ELR (cell line): ENCODE measurements at regions not wholly inside any gene's neighbourhood (a gene's known extent, or its start where the extent isn't known, plus 50 kb on each side); places are given as distances from the start of the nearest gene placed in this dataset.

Experiments used
- DNase-seq: peaks from one replicate; pipeline ENCODE4 v3.0.0-alpha.2; 2015; ENCODE audit warnings: low read depth

DNA sequence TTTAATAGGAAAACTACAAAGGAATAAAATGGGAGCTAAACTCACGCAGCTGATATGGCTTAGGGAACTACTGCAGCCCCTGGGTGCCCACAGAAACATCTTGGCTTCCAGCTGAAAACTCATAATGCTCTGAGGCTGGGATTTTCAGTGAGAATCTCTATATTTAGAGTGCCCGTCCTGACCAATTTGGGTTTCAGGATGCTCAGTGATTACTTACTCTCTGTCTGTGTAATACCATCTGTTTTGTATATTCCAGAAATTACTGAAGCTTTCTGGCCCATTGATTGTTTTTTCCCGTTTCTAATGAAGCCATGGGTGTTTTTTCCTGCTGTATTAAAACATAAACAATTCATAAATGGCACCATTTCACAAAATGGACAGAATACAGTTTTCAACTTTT, 50.6 kb upstream of the ZNF385D start:
- DNase-seq: no peak

DNA sequence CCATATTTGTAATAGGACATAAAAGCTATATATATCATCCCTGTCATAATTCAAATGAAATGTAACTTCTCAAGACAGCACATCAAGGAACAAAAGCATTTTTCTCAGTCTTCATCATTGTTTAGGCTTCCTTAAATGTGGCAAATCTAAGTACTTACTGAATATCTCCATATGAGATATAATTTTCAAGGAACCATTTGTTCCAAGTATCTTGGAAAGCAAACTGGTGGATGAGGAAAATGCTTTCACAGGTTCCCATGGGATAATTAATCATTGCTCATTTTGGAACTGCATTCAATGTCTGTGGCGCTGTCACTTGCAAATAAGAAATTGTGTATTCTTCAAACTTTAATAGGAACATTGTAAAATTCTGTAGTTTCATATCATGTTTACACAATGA, 52.6 kb upstream of the ZNF385D start:
- no peak for DNase-seq

DNA sequence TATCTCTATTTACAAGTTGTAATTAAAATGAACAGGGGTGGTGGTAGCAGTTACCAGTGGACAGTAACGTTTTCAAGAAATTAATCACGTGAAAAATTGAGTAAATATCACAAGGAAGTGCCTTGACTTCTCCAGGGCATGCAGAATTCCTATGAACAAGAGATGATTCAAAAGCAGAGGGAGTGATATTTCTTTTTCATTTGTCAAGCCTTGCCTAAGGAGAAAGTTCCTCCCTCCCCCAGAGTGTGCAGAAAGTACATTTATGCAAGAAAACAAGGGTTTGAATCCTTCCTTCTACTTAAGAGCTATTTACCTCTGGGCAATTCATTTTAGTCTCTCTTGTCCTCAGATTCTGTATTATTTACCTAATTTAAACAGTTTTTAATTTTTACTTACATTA, 53.3 kb upstream of the ZNF385D start:
- DNase-seq: no peak

DNA sequence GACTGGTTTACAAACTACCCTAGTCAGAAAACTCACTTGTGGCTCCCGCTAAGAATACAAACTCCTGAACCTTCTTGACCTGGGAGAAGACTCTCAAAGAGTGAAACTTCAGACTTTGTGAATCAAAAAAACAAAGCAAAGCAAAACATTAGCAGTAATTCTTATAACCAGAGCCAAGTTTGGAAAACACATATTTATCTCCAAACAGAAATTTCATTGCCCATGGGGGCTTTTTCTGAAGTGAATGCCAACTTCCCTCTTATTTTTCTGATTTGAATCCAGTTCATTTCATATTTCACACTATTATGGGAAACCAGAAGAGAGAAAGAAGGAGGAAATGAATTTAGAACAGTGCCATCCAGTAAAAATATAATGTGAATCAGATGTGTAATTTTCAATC, 55.7 kb upstream of the ZNF385D start:
- no peak for DNase-seq

DNA sequence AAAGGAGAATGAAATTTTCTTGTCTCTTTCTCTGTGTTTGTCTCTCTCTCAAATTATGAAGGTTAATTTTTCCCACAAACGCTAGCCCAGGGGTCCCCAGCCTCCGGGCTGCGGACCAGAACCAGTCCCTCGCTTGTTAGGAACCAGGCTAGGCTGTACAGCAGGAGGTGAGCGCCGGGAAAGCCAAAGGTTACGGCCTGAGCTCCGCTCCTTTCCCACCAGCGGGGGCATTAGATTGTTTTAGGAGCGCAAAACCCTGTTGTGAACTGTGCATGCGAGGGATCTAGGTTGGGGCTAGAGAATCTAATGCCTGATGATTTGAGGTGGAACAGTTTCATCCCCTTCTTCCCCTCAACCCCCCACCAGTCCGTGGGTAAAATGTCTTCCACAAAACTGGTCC, 74.7 kb upstream of the ZNF385D start:
- DNase-seq: no peak

DNA sequence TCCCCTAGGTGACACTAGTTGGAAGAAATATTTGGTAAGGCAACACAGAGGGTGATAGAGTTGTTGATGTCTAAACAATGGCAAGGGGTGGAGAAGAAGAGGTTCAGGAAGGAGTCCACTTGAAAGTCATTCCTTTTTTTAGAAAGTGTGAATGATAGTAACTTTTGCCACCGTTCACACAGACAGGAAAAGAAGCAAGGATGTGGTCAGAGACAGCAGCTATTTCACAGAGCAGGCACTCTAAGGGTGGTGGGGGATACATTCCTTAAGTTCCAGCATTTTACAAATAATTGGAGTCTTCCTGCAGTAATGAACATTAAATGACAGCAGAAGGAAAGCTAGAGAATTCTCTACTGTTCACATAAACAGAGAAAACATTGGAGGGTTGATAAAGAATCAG, 75.4 kb upstream of the ZNF385D start:
- no peak for DNase-seq

DNA sequence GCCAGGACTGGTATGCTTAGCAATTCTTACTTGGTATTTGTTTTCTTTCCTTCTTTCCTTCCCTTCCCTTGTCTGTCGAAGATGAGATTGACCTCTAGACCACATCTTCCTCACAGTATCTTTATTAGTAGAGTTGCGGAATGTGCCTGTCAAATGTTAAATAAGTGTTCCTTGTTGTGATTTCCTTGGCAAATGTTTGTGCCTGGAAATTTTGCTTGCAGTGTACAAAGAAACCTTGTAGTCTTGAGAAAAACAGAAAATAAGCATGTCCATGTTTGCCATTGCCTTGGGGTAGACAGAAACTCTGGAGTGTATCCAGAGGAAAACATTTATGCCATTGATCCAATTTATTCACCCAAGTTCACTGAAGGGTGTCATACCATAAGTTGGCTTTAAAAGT, 79.5 kb upstream of the ZNF385D start:
- no peak for DNase-seq

DNA sequence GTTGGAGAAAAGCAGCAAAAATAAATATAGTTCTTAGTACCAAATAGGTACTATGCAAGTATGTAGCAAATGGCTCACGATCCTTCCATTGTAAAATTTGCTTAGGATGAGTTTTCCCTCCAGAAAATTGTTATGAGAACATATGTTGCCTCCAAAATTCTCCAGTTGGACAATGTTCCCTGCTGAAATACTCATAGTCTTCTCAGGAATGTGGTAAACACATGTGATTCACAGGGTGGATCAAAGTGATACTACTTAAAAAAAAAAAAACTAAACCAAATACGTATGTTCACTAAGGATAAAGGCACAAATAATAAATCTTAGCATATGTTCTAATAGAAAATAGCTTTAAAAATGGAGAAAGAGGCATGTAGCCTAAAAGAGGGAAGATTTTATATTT, 84.3 kb upstream of the ZNF385D start:
- DNase-seq: no peak

DNA sequence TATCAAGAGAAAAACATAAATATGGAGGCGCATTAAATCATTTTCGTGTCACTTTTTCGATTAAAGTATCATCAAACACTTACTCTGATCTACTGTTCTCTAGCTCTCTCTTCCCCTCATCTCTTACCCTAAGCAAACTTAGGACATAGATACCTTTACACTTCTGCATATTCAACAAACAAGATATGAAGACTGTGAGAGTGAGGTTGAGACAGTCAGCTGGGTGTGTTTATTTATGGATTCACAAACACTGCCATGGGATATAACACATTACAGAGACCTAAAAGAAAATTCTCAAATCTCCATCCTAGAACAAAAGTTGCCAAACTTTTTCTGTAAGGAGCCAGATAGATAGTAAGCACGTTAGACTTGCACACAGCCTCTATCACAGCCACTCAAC, 85.2 kb upstream of the ZNF385D start:
- DNase-seq: no peak

DNA sequence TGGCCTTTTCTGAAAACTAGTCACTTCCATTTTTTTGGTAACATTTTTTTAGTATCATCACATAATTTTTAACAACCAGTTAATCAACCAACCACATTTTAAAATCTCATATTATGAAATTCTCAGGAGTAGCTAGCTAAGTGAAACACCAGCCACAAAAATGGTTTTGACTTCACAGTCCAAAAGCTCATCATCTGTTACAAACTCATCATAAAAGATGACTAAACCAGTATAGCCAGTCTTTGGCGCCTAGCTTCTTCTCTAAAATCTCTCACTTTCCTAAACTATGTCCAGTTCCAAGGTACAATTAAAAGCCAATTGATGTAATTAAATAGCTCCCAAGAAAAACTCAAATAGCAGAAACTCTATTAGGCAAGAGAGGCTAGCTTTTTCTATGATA, 88.2 kb upstream of the ZNF385D start:
- no peak for DNase-seq

DNA sequence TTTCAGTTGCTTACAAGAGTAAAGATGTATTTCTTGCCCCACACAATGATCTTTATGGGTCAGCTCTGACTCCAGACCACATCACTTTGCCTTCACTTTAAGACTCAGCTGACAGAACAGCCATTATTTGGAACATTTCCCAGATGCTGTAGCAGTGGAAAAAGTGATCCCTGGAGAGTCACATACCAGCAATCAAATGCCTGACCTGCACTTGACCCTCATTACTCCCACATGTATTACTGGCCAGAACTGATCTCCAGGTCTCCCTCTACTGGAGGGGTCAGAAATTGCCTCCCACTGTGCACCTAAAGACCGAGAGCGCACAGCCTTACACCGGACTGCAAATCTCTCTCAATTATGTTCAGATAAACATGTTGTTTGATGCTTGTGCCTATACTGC, 88.6 kb upstream of the ZNF385D start:
- DNase-seq: no peak

DNA sequence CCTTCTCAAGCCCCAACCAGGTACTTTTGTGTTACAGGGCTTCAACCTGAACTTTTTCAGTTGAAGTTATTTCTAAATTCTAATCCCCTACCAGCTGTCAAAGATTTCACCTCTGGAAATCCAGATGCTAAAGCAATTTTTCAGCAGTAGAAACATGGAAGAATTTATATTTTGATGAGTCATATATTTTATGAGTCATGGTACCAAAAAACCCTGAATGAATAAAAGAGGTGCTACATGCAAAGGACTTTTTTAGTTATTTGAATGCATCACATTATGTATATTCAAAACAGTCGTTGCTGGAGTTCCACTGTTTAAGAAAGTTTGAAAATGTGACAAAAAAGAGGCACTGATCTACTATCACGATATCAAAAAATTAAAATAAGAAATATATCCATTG, 96.0 kb upstream of the ZNF385D start:
- DNase-seq: no peak

DNA sequence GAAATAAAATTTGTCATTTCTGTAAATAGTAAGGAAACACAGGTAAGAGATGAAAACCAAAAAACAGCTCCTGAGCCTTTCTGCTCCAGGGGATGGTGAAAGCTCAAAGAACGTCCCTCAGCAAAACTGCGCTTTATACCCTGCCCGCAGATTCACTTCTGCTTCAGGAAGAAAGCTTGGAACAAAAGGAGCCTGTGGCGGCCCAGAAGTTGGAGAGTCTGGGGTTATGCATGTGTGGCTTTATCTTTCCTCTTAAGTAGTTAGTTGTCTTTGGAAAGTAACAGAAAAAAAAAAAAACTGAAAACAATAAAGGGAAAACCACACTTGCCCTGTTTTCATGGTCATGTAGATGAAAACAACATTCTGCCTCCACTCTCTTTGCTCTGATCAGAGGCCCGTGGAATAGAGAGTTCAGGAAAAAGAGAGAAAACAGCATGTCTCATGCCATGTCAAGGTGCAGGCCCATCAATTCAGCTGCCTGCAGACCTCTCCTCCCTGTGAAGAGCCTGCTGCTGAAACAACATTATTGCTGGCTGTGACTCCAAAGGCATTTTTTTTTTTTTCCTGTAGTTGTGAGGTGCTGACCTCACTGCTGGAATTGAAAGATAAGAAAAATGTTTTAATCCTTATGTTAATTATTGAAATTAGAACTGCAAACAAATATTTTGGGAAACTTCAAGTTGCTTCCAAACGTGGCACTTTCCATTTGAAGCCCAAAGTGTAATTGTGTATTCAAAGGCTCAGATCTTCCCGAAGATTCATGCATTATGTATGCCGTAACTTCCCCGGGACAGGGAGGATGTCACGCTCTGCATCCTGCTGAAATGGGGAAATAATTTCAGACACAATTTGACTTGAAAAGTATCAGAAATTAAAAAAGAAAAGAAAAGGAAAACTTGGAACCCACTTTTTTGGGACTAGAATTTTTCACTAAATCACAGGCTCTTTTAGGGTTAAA, 108.4 kb upstream of the ZNF385D start:
- DNase-seq: no peak

DNA sequence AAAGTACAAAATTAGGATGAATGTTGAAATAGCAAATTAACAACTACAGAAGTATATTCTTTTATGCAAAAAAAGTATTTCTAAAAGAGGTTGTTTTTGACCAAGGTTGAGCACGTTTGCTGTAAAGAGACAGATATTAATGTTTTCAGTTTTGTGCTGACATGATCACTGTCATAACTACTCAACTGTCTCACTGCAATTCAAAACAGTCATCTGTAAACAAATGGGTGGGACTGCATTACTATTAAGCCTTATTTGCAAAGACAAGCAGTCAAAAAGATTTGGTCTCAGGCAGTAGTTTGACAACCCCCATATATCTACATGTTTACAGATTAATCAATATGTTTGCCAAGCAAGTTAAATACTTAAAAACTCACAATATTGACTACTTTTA, 109.1 kb upstream of the ZNF385D start:
- DNase-seq: no peak

DNA sequence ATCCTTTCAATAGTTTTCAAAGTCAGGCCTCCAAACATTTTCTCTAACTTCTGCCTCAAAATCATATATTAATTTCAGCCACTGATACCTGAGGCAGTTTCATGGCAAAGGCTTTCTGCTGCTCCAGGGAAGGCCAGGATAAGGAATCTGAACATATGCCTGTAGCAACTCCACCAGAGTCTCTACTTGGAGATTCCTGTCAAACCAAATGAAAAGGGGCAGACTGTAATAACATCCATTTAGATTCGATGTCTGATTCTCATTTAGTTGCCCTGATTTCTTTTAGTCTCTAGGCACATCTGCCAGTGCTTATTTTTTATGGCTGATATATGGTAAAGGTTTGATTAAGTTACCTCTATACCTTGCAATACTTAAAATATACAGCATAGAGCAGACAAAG, 109.6 kb upstream of the ZNF385D start:
- DNase-seq: no peak

DNA sequence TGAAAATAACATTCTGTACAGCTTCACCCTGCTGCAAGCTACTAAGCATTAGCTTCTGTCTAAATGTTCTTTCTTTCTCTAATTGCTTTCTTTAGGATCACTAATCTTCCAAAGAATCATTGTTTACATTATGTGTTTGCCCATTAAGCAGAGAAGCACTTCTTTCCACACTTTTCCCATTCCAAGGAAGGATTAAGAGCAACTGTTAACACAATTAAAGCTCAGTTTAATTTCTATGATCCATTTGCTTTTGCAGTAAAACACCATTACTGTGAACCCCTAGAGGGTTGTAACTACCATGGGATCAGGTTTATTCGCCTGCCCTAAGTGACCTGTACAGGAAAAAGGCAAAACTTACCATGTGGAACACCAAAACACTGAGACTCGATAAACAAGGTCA, 125.8 kb upstream of the ZNF385D start:
- DNase-seq: no peak

DNA sequence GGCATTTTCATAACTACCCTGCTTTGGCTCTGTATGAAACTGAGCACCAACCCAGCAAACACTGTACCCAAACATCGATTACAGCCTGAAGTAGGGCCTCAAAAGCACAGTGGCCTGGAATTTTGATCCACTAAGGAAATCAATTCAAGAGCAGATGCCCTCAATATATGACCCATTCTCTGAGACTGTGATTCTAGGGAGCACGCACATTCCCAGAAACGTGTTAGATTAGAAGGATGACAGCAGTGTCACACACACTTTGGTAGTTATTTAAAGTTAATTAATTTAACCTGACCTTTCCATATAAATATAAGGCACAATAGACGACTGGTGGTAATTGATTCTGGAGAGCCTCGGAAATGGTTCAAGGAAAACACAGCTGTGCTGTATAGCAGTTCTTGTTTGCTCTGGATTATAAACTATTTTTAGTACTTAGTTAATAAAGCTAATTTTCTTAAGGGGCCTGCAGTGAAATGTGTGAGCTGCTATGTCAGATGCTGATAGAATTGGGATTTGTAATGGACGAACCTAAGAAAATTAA, 126.3 kb upstream of the ZNF385D start:
- DNase-seq: no peak

DNA sequence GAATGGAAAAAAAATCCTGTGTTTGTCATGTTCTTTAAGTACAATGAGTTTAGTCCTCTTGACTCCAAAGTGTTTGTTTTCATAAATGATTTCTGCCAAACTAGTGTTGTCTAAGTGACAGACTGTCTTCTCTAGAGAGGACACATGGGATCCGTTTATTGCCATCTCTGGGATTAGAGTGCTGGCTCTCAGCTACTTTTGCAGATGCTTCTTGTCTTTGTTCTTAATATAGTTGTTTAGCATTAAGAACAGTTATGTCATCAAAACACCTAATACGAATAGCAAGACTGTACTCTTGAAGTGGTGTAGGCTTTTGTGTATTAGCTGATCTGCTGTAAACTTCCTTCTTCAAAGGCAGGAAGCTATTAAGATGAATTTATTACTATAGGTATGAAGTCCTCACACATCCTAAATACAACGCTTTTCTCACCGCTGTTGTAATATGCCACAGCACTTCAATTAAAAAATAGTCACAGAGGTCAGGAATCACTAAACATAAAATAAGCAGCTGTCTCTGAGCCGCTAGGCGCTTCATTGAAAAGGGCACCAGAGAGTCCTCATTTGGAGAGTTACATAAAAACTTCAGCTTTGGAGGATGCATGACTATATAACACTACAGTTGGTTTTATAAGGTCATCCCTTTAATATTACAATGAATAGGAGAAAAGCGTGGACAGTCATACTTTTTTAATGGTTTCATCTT, 128.3 kb upstream of the ZNF385D start:
- no peak for DNase-seq

DNA sequence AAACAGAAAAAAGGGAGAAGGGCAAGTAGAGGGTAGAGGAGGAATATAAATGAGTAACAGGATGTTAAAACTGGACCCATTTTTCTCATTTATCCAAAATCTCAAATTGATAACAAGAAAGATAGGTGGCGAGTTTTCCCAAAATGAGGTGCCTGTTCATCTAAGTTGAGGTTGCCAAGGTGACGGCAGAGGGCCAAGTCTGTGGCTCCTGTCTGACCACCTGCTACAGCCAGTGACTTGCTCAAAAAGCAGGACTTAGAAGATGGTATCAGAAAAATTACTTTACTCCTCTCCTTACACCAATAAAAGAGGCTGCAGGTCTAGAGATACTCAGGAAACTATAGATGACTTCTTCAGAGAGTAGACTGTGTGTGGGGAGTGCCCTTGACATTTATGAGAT, 137.6 kb upstream of the ZNF385D start:
- DNase-seq: no peak

DNA sequence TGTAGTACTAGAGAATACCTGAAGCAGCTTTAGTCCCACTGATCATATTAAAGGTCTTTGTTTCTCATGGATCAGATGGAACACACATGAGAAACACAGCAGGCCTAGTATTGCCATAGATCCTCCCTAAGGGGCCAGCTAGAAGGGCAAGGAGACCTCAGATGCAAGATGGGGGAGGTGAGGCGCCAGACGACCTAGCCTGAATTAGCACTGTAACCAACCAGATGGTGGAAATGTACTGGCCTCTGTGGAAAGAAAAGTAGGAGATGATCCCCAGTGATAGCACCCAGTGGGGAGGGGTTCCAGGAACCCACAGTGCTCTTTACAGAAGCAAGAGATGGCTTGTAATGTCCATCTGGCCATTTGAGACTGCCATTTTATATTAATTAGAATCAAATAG, 138.2 kb upstream of the ZNF385D start:
- DNase-seq: no peak

DNA sequence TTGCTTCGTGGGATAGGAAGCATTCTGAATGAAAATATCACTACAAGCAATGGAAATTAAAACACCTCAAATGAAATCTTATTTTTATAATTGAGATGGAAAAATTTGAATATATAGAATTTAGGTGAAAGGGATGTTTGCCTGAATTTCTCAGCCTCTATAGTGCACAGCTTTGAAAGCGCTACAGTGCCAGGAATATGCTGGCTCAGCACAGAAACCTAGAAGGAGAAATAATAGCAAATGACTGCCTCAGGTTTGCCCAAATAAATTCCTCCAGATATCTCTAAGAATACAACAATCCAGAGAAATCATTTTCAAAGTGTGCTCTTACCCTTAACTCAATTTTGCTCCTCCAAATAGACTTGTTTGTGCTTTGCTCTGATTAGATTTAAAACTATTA, 141.1 kb upstream of the ZNF385D start:
- no peak for DNase-seq

DNA sequence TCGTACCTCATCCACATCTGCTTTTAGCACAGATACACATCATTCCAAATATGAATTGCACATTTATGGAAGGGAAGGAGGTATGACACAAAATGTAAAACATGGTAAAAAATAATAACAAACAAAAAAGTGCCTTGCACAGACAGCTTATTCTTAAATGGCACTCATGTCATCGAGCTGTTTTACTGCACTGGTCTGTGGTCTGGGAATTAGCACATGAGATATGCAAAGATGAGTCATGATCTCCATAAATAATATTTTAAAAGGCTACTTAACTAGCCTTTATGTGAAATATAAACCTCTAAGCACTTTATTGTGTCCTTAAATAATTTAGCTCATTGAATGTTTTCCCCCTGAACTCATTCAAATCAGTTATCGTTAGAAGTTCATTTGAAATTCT, 142.2 kb upstream of the ZNF385D start:
- DNase-seq: peak; percentile 2
